Neural progenitor cell (in vitro differentiated cells): ENCODE measurements at regions not wholly inside any gene's neighbourhood (a gene's known extent, or its start where the extent isn't known, plus 50 kb on each side); places are given as distances from the start of the nearest gene placed in this dataset.

Experiments used
- EZH2 ChIP-seq: fragments of 200-600 bp; sonication (generic); IDR thresholded peaks from 2 replicates; pipeline ENCODE4 v1.6.1; 2017; ENCODE audit warnings: antibody characterized with exemption, mild to moderate bottlenecking, moderate library complexity
- TF ChIP-seq, protein P1 (sequence below): fragments of 200-600 bp; sonication (generic); IDR thresholded peaks from 2 replicates; pipeline ENCODE4 v1.5.1; 2017; ENCODE audit warnings: antibody characterized with exemption, mild to moderate bottlenecking

DNA sequence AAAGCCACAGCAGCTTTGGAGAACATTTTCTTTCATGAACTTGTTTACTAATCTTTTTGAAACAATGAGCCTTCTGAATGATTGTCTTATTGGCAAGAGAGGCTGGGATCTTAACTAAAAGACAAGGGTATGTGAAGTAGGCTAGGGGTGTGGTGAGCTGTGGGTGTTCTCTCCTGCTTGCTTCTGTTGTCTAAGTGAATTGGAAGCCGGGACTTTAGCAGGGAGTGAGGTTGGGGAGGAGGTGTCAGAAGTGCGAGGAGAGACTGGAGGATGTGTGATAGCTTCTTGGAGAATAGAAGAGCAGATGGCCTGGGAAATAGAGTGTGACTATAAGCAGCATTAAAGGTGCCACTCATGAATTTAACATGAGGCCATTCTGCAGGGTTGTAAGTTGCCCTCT, 562.8 kb downstream of the UTRN start:
- no peak for TF ChIP-seq EZH2
- TF ChIP-seq, protein P1, sequence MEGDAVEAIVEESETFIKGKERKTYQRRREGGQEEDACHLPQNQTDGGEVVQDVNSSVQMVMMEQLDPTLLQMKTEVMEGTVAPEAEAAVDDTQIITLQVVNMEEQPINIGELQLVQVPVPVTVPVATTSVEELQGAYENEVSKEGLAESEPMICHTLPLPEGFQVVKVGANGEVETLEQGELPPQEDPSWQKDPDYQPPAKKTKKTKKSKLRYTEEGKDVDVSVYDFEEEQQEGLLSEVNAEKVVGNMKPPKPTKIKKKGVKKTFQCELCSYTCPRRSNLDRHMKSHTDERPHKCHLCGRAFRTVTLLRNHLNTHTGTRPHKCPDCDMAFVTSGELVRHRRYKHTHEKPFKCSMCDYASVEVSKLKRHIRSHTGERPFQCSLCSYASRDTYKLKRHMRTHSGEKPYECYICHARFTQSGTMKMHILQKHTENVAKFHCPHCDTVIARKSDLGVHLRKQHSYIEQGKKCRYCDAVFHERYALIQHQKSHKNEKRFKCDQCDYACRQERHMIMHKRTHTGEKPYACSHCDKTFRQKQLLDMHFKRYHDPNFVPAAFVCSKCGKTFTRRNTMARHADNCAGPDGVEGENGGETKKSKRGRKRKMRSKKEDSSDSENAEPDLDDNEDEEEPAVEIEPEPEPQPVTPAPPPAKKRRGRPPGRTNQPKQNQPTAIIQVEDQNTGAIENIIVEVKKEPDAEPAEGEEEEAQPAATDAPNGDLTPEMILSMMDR, result no peak
